Cardiac muscle cell (in vitro differentiated cells and primary cell): ENCODE measurements at regions not wholly inside any gene's neighbourhood (a gene's known extent, or its start where the extent isn't known, plus 50 kb on each side); places are given as distances from the start of the nearest gene placed in this dataset.

Experiments used
- DNase-seq, 2 donors: peaks; one replicate each; pipeline versions ENCODE4 v3.0.0 to v3.0.0-alpha.2; 2010 to 2017; ENCODE audit warnings: low read depth in 1 of 2, low spot score in 1 of 2
- H3K27ac ChIP-seq: fragments of 200-600 bp; sonication (generic); 2 replicates; pipeline ENCODE4 v1.5.1; 2016
- H3K27me3 ChIP-seq: fragments of 200-600 bp; sonication (generic); 2 replicates; pipeline ENCODE4 v1.6.0; 2016; ENCODE audit warnings: control low read depth
- H3K36me3 ChIP-seq: fragments of 200-600 bp; sonication (generic); 2 replicates; pipeline ENCODE4 v1.5.1; 2016; ENCODE audit warnings: control low read depth
- H3K4me1 ChIP-seq: fragments of 200-600 bp; sonication (generic); 2 replicates; pipeline ENCODE4 v1.8.1; 2017; ENCODE audit warnings: low read depth, mild to moderate bottlenecking, mixed run types
- H3K4me3 ChIP-seq: fragments of 200-600 bp; sonication (generic); 2 replicates; pipeline ENCODE4 v1.5.1; 2016; ENCODE audit warnings: mild to moderate bottlenecking
- H3K9me3 ChIP-seq: fragments of 200-600 bp; sonication (generic); 2 replicates; pipeline ENCODE4 v1.5.1; 2017; ENCODE audit warnings: low read depth, mild to moderate bottlenecking, control low read depth
- CTCF ChIP-seq: IDR thresholded peaks from 2 replicates; pipeline ENCODE4 v1.5.1; 2012; ENCODE audit warnings: low read depth, mild to moderate bottlenecking, low read length

DNA sequence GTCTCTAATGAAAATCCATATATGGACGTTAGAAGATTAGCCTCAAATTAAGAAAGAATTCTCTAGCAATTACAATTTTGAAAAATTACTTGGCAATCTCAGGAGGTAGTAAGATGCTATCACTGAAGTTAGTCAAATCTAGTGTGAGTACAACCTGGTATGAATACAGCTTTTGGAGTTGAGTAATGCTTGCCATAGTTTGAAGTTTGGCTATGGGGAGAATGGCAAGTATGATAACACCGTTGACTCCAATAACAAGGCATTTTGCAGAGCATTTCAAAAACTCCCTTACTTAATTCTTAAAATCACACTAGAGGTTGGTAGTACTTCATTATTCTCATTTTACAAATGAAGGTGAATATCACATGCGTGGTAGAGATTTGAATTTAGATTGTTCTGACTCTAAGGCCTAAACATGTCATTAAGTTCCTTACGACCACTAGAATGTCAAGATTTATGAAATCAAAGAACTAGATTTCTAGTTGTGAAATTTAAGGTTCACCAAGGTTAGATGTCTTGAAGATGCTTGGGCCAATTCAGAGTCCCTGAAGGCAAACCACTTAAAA is 355.4 kb downstream of the ETS1 start:
- no peaks in the 10 kb centered on the region for H3K9me3 ChIP-seq
- H3K4me1 ChIP-seq = peaks cover 15% of the 10 kb centered on the region
- H3K4me3 ChIP-seq = no peak overlapping the region
- H3K36me3 ChIP-seq = no peaks in the 10 kb centered on the region
- no peak overlapping the region for H3K27ac ChIP-seq
- H3K27me3 ChIP-seq = no peaks in the 10 kb centered on the region
- TF ChIP-seq CTCF = no peak
- no peak for DNase-seq

DNA sequence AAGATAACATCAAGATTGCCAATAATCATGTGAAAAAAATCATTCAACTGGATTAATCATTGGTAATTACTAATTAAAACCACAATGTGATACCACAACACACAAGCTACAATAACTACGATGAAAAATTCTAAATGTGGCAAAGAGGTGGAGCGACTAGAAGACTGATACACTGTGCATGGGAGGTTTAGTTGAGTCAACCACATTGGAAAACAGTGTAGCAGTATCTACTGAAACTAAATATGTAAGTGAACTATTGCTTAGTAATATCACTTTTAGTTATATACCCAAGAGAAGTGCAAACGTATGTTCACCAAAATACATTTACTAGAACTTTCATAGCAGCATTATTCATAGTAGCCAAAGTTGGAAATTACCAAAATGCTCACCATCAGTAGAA is 359.9 kb downstream of the ETS1 start:
- DNase-seq = no peak
- H3K4me1 ChIP-seq = no peaks in the 10 kb centered on the region
- no peak for TF ChIP-seq CTCF
- no peaks in the 10 kb centered on the region for H3K27me3 ChIP-seq
- no peak overlapping the region for H3K4me3 ChIP-seq
- H3K36me3 ChIP-seq = no peaks in the 10 kb centered on the region
- H3K9me3 ChIP-seq = no peaks in the 10 kb centered on the region
- no peak overlapping the region for H3K27ac ChIP-seq

GRCh38 chr11:128226106-128226716 is 361.1 kb downstream of the ETS1 start:
- H3K27ac ChIP-seq = no peak overlapping the region
- DNase-seq = no peak
- H3K9me3 ChIP-seq = no peaks in the 10 kb centered on the region
- no peaks in the 10 kb centered on the region for H3K27me3 ChIP-seq
- no peak for TF ChIP-seq CTCF
- no peaks in the 10 kb centered on the region for H3K4me1 ChIP-seq
- H3K36me3 ChIP-seq = no peaks in the 10 kb centered on the region
- H3K4me3 ChIP-seq = no peak overlapping the region

DNA sequence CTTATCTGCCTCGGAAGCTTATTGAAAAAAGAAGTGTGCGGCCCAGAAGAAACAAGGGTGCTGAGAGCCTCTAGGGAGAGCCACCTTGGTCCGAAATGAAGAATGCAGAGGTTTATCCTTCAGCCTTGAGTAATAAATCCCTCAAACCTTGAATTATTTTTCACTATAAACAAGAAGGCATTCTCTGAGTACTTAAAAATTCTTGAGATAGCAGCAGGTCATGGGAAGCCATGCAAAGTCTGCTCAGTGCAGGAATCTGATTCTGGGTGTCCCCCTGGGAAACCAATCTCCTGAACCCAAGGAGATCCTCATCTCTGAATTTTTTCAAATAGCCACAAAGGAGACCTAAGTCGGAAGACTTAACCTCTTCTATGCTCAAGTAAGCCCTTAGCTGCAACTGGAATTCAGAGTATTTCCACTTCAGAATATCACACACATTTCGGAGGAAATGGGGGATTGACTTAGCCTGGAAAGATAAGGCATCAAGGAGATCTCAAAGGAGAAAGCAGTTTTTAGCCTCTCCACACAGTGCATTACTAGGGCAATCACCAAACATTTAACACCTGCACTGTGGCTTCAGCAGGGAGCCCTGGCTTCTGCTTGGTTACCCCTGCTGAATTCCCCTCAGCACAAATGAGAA is 365.0 kb downstream of the ETS1 start:
- no peaks in the 10 kb centered on the region for H3K36me3 ChIP-seq
- no peaks in the 10 kb centered on the region for H3K9me3 ChIP-seq
- H3K27ac ChIP-seq = no peak overlapping the region
- no peak for TF ChIP-seq CTCF
- H3K27me3 ChIP-seq = no peaks in the 10 kb centered on the region
- DNase-seq = no peak
- H3K4me3 ChIP-seq = no peak overlapping the region
- no peaks in the 10 kb centered on the region for H3K4me1 ChIP-seq

DNA sequence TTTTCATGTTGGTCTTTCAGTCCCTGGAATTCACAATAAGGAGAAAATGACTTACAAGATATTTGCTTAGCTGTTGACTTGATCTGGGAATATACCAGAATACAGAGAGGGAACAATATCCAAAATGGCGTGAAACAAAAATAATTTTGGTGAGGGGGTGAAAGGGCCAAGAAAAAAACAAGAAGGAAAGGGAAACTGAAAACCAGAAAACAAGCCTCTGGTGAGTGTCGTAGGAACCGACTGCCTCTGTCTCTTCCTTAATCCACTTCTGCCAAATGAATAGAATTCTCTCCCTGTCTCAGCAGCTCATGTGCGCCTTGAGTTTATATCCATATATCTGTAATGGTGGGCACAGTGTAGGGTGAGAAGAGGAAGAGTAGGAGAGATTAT is 367.6 kb downstream of the ETS1 start:
- H3K27ac ChIP-seq = no peak overlapping the region
- no peak for TF ChIP-seq CTCF
- no peaks in the 10 kb centered on the region for H3K36me3 ChIP-seq
- peak in 1 of 2 donors; percentile 8 for DNase-seq
- no peaks in the 10 kb centered on the region for H3K27me3 ChIP-seq
- no peaks in the 10 kb centered on the region for H3K4me1 ChIP-seq
- no peaks in the 10 kb centered on the region for H3K9me3 ChIP-seq
- H3K4me3 ChIP-seq = no peak overlapping the region
